Spleen (tissue), 7 donors: ENCODE measurements at regions not wholly inside any gene's neighbourhood (a gene's known extent, or its start where the extent isn't known, plus 50 kb on each side); places are given as distances from the start of the nearest gene placed in this dataset.

ENCODE experiments used
- CTCF ChIP-seq, 11 experiments: fragments of 200-600 bp in 7 of 11; fragments of 450-650 bp in 4 of 11; sonication (generic) in 4 of 11; IDR thresholded peaks in 8 of 11; conservative IDR thresholded peaks in 3 of 11; 1 replicate in 7 of 11; 2 replicates in 4 of 11; pipeline versions ENCODE4 v1.4.0 to v1.8.0; 2016 to 2021; ENCODE audit warnings: antibody characterized with exemption in 11 of 11, inconsistent platforms in 4 of 11, mild to moderate bottlenecking in 1 of 11
- POLR2A ChIP-seq, 3 donors: fragments of 450-650 bp; IDR thresholded peaks; one replicate each; pipeline ENCODE4 v1.5.1; 2017; ENCODE audit warnings: antibody characterized with exemption in 3 of 3, mild to moderate bottlenecking in 1 of 3
- donor health status: DM: no; HTN: no; CAD: no; lungs with moderate emphysema.
- donor health status: DM: no; HTN: no; CAD: no.
- donor health status: DM: no; HTN: no; CAD: no.

DNA sequence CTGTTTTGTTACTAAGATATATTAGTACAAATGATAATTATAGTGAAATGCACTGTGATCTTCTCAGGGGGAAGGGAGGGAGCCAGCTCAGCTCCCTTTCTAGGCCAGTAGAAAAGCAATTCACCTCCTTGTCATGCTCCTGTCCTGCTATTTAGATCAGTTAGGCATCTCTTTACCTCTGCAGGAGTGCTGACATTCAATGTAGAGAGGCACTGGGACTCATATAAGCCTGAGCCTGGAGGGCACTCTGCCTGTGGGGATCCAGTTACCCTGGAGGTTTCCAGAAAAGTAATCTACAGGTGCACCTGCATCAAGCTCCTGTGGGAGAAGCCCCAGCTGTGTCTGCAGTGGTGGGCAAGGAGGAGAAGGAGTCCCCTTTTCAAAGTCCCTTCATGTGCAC lies 277.0 kb downstream of the CPS1 start:
- TF ChIP-seq POLR2A (IDR thresholded peaks at IDR 0.05) (no peak), CTCF (IDR thresholded peaks at IDR 0.05 in 8 of 11, conservative IDR thresholded peaks at IDR 0.05 in 3 of 11) (no peak)
